Dedifferentiated amniotic fluid mesenchymal stem cell (primary cell): ENCODE measurements at regions not wholly inside any gene's neighbourhood (a gene's known extent, or its start where the extent isn't known, plus 50 kb on each side); places are given as distances from the start of the nearest gene placed in this dataset.

Experiments
- DNase-seq: peaks from one replicate; pipeline ENCODE4 v3.0.0-alpha.2; 2016; ENCODE audit errors: extremely low spot score

- DNase-seq: no peak
Observed at GRCh38 chr12:124430491-124430890, 135.6 kb downstream of the RFLNA start.

GRCh38 chr12:124429535-124429934, 134.6 kb downstream of the RFLNA start:
- DNase-seq: no peak

GRCh38 chr12:124428792-124429281, 133.9 kb downstream of the RFLNA start:
- DNase-seq: no peak

- peak; percentile 58 for DNase-seq
Observed at GRCh38 chr12:124428136-124428791, 133.4 kb downstream of the RFLNA start.

GRCh38 chr12:124426594-124427555, 132.0 kb downstream of the RFLNA start:
- DNase-seq: no peak

- no peak for DNase-seq
Observed at GRCh38 chr12:124425667-124426066, 130.8 kb downstream of the RFLNA start.

GRCh38 chr12:124424516-124424905, 129.6 kb downstream of the RFLNA start:
- DNase-seq: no peak

GRCh38 chr12:124423761-124424515, 129.0 kb downstream of the RFLNA start:
- DNase-seq: no peak

- peak; percentile 93 for DNase-seq
Observed at GRCh38 chr12:124422570-124423523, 128.0 kb downstream of the RFLNA start.

GRCh38 chr12:124422142-124422569, 127.3 kb downstream of the RFLNA start:
- DNase-seq: no peak

GRCh38 chr12:124420996-124421674, 126.2 kb downstream of the RFLNA start:
- DNase-seq: no peak

GRCh38 chr12:124420041-124420995, 125.4 kb downstream of the RFLNA start:
- DNase-seq: no peak

GRCh38 chr12:124419292-124420040, 124.6 kb downstream of the RFLNA start:
- DNase-seq: no peak

GRCh38 chr12:124418791-124419190, 123.9 kb downstream of the RFLNA start:
- DNase-seq: no peak

GRCh38 chr12:124418156-124418555, 123.3 kb downstream of the RFLNA start:
- no peak for DNase-seq

GRCh38 chr12:124416516-124417395, 121.9 kb downstream of the RFLNA start:
- no peak for DNase-seq

GRCh38 chr12:124415064-124415463, 120.2 kb downstream of the RFLNA start:
- no peak for DNase-seq
